ENCODE measurements at regions not wholly inside any gene's neighbourhood (a gene's known extent, or its start where the extent isn't known, plus 50 kb on each side); places are given as distances from the start of the nearest gene placed in this dataset.

- TF ChIP-seq E2F1 (CRISPR knock-in tag; IDR thresholded peaks at IDR 0.05) = no peak
- no peak for TF ChIP-seq SMAD4 (CRISPR knock-in tag; IDR thresholded peaks at IDR 0.05)
- TF ChIP-seq CTCF (IDR thresholded peaks at IDR 0.05) = no peak
- no peak for TF ChIP-seq ATF3 (CRISPR knock-in tag; conservative IDR thresholded peaks at IDR 0.05)
- TF ChIP-seq CREB1 (CRISPR knock-in tag; IDR thresholded peaks at IDR 0.05) = no peak
- no peak for TF ChIP-seq NFE2L1 (CRISPR knock-in tag; IDR thresholded peaks at IDR 0.05)
- TF ChIP-seq ELF4 (CRISPR knock-in tag; IDR thresholded peaks at IDR 0.05; ENCODE audit: low read depth) = no peak
- TF ChIP-seq NR3C1 (CRISPR knock-in tag; conservative IDR thresholded peaks at IDR 0.05; ENCODE audit: low read depth) = no peak
- no peak for TF ChIP-seq USF1 (CRISPR knock-in tag; IDR thresholded peaks at IDR 0.05)
These were observed 67.1 kb upstream of the CCBE1 start for GRCh38 chr18:59764281-59764680.
